Left lung (tissue), 4 donors: ENCODE measurements at regions not wholly inside any gene's neighbourhood (a gene's known extent, or its start where the extent isn't known, plus 50 kb on each side); places are given as distances from the start of the nearest gene placed in this dataset.

Experiments
- ATAC-seq: fragments of 200-7000 bp; cut with Tn5 transposase; one replicate; pipeline ENCODE4 v1.9.1; 2020; ENCODE audit warnings: moderate library complexity
- DNase-seq, 4 donors: peaks; one replicate each; pipeline ENCODE4 v3.0.0-alpha.2; 2013 to 2020
- H3K27ac ChIP-seq, 2 donors: fragments of 200-600 bp; sonication (generic) in 1 of 2; one replicate each; pipeline versions ENCODE4 v1.5.0 to v1.8.0; 2020 to 2021
- H3K27me3 ChIP-seq, 2 donors: fragments of 200-600 bp; sonication (generic) in 1 of 2; one replicate each; pipeline versions ENCODE4 v1.5.0 to v1.8.0; 2020 to 2021
- H3K36me3 ChIP-seq, 2 donors: fragments of 200-600 bp; sonication (generic) in 1 of 2; one replicate each; pipeline versions ENCODE4 v1.5.0 to v1.8.0; 2020 to 2021
- H3K4me1 ChIP-seq, 2 donors: fragments of 200-600 bp; one replicate each; pipeline ENCODE4 v1.8.0; 2021
- H3K4me3 ChIP-seq, 2 donors: fragments of 200-600 bp; sonication (generic) in 1 of 2; one replicate each; pipeline versions ENCODE4 v1.5.0 to v1.8.0; 2020 to 2021; ENCODE audit warnings: mild to moderate bottlenecking in 1 of 2
- H3K9me3 ChIP-seq, 2 donors: fragments of 200-600 bp; sonication (generic) in 1 of 2; one replicate each; pipeline versions ENCODE4 v1.5.0 to v1.8.0; 2020 to 2021
- intact Hi-C, 2 donors: fragments of 100-400 bp; cut with DNase I; formaldehyde crosslinking; loops; one replicate each; pipeline versions ENCODE4 v1.11.2 to v1.14.2; 2022
- TF ChIP-seq, protein P1 (sequence below), 2 donors: fragments of 200-600 bp; sonication (generic) in 1 of 2; IDR thresholded peaks; one replicate each; pipeline versions ENCODE4 v1.5.0 to v1.8.0; 2021; ENCODE audit warnings: antibody characterized with exemption in 2 of 2
- donor health status: DM: no; HTN: yes; CAD: no.
- donor health status: DM: no; HTN: no; CAD: no.

DNA sequence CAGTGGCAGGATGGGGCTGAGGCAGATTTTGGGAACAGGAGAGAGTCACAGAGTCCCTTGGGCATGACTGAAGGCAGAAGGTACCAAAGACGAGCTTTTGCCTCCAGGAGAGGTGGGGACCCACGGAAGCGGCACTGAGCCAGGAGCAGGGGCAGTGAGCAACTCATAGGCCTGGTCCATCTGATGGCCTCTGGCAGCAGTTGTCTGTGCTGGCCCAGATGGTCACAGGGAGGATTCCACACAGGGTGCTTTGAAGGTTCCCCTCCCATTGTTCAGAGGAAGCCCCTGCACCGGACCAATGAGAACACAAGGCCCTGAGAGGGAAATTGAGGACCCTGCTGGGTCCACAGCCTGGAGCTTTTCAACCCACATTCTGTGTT, 360.3 kb upstream of the TNRC6C start:
- no peaks in the 10 kb centered on the region for H3K36me3 ChIP-seq
- intact Hi-C loops, result no loop called here
- TF ChIP-seq, protein P1, sequence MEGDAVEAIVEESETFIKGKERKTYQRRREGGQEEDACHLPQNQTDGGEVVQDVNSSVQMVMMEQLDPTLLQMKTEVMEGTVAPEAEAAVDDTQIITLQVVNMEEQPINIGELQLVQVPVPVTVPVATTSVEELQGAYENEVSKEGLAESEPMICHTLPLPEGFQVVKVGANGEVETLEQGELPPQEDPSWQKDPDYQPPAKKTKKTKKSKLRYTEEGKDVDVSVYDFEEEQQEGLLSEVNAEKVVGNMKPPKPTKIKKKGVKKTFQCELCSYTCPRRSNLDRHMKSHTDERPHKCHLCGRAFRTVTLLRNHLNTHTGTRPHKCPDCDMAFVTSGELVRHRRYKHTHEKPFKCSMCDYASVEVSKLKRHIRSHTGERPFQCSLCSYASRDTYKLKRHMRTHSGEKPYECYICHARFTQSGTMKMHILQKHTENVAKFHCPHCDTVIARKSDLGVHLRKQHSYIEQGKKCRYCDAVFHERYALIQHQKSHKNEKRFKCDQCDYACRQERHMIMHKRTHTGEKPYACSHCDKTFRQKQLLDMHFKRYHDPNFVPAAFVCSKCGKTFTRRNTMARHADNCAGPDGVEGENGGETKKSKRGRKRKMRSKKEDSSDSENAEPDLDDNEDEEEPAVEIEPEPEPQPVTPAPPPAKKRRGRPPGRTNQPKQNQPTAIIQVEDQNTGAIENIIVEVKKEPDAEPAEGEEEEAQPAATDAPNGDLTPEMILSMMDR (IDR thresholded peaks at IDR 0.05), result no peak
- no peak overlapping the region for H3K4me3 ChIP-seq
- no peak for DNase-seq
- no peaks in the 10 kb centered on the region for H3K4me1 ChIP-seq
- H3K27ac ChIP-seq, result no peak overlapping the region
- no peak for ATAC-seq
- H3K27me3 ChIP-seq, result peaks cover 0 to 2% of the 10 kb centered on the region in 2 donors
- no peaks in the 10 kb centered on the region for H3K9me3 ChIP-seq

DNA sequence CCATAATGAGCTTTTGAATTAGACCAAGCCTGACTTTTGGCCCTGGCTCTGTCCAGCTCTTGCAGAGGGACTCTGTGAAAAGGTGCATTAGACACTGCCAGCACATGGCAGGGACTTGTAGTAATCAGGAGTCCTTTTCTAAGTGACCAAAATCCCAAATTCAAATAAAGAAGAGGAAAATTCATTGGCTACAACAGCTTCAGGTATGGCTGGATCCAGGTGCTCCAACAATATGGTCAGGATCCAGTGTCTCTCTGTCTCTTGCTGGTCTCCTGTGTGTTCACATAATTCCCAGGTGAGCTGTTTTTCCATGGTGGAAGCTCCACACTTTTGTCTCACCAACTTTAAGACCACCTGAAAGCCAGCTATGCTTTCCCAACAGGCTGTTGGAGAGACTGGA, 358.8 kb upstream of the TNRC6C start:
- Histone ChIP-seq H3K27me3 (no peaks in the 10 kb centered on the region), H3K4me1 (no peaks in the 10 kb centered on the region), H3K27ac (no peak overlapping the region), H3K4me3 (no peak overlapping the region), H3K9me3 (no peaks in the 10 kb centered on the region), H3K36me3 (no peaks in the 10 kb centered on the region)
- ATAC-seq, result no peak
- no peak for DNase-seq
- intact Hi-C loops, result no loop called here
- TF ChIP-seq, protein P1 (IDR thresholded peaks at IDR 0.05), result no peak

DNA sequence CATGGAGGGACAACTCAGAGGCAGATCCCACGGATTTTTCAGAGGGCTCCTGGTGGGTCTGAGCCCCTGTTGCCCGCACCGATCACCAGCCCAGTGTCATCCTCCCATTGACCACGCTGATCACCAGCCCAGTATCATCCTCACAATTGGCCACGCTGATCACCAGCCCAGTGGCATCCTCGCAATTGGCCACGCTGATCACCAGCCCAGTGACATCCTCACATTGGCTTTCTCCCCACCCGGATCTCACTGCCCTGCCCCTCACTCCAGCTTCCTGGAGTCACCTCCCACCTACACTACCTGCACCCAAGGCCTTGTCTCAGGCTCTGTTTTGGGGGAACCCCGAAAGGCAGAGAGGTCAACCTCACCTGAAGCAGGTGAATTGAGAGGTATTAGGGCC, 358.2 kb upstream of the TNRC6C start:
- DNase-seq (no peak), ATAC-seq (no peak)
- no peaks in the 10 kb centered on the region for H3K9me3 ChIP-seq
- intact Hi-C loops, result no loop called here
- H3K4me3 ChIP-seq, result no peak overlapping the region
- H3K27me3 ChIP-seq, result no peaks in the 10 kb centered on the region
- H3K36me3 ChIP-seq, result no peaks in the 10 kb centered on the region
- no peak overlapping the region for H3K27ac ChIP-seq
- TF ChIP-seq, protein P1 (IDR thresholded peaks at IDR 0.05), result no peak
- no peaks in the 10 kb centered on the region for H3K4me1 ChIP-seq

DNA sequence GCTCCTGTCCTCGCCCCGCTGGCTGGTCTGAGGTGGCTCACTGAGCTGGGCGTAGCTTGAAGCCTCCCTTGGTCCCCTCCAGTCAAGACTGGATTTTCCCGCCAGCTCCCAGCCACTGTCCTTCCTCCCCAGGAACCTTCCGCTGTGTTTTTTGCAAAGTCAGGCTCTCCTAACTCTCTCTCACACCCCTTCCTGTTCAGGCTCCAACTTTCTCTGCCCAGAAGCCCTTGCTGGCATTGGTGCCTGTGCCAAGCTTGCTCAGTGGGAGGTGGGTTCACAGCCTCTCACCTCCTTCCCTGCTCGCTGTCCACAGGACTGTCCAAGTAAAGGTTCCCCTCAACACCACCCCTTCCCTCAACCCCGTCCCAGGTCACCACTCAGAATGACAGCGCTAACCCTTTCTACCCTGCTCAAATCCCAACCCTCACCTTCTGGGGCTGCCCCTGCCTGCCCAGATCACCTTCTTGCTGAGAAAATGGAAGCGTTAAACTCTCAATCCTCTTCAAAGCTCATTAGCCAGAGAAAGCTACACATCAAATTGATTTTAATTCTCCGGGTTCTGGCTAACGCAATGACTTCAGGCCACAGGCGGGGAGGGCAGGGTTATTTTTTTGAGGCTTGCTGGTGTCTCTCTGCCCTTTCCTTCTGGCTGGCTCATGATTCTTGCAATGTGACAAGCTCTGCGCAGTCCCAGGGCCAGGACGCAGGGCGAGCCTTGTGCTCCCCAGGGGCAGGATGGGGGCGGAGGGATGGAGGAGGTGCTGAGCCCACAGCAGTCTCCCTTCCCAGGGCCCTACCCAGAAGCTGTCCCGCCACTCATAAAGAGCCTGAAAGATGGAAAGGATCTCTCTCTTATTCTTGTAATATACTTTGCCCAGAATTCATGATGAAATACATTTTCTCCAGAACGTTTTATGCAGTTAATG, 357.2 kb upstream of the TNRC6C start:
- no peaks in the 10 kb centered on the region for H3K4me1 ChIP-seq
- no peak for DNase-seq
- intact Hi-C loops, result no loop called here
- H3K27ac ChIP-seq, result no peak overlapping the region
- H3K36me3 ChIP-seq, result no peaks in the 10 kb centered on the region
- no peaks in the 10 kb centered on the region for H3K27me3 ChIP-seq
- H3K9me3 ChIP-seq, result no peaks in the 10 kb centered on the region
- H3K4me3 ChIP-seq, result no peak overlapping the region
- no peak for ATAC-seq
- TF ChIP-seq, protein P1 (IDR thresholded peaks at IDR 0.05), result no peak

DNA sequence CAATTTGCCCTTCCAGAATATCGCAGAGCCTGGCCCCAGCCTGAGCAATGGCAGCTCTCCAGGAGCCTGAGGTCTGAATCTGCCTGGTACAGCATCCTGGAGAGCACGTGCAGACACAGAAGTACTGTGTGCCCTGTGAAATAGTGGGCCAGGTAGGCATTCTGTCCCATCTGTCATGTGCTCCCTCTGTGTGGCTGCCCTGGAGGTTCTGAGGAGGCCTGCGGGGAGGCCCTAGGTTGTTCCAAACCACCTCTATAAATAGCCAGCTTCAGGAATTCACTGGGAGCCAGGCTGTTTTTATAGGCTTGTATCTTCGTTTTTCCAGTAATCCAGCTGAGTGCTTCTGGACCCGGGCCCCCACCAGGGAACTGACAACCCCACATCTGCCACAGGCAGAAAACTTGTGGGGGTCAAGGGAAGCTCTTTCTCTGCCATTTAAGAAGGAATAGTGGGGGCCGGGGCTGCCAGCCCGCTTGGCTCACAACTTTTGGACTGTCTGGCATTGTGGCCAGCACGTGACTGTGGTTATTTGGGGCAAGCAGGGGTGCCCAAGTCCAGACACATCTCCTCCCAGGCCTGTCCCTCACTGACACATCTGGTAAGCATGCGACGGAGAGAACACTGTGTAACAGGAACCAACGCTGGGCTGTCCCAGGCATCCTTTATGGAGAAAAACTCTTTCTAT, 356.3 kb upstream of the TNRC6C start:
- TF ChIP-seq, protein P1 (IDR thresholded peaks at IDR 0.05), result no peak
- Histone ChIP-seq H3K27ac (peak overlapping the region; percentile 8 to 13), H3K4me3 (no peak overlapping the region), H3K36me3 (no peaks in the 10 kb centered on the region), H3K27me3 (no peaks in the 10 kb centered on the region), H3K4me1 (no peaks in the 10 kb centered on the region), H3K9me3 (no peaks in the 10 kb centered on the region)
- DNase-seq, result no peak
- intact Hi-C loops, result no loop called here
- ATAC-seq, result peak; percentile 33
